Activated T-cell treated with anti-CD3 and anti-CD28 coated beads, Interleukin-2, amount 50 U/mL, for 72 hours (primary cell): ENCODE measurements at regions not wholly inside any gene's neighbourhood (a gene's known extent, or its start where the extent isn't known, plus 50 kb on each side); places are given as distances from the start of the nearest gene placed in this dataset.
"Not testable (repeated sequence)": the region's sequence is repeated elsewhere in the genome, so short reads cannot be mapped to it uniquely, and the experiment has no call there.

Experiments used
- ATAC-seq, 2 donors: fragments of 150-1000 bp; cut with Tn5 transposase; replicated peaks in 1 of 2; 2 replicates each; pipeline ENCODE4 v1.10.0; 2021; ENCODE audit warnings: moderate library complexity in 2 of 2, mild to moderate bottlenecking in 1 of 2
- DNase-seq, 2 donors: peaks; one replicate each; pipeline ENCODE4 v3.0.0; 2021 to 2022; ENCODE audit warnings: mixed read lengths in 1 of 2
- H3K27ac Mint-ChIP-seq: one replicate; pipeline ENCODE4 v1.8.0; 2022; ENCODE audit warnings: mild to moderate bottlenecking, moderate library complexity, mixed read lengths
- H3K27me3 Mint-ChIP-seq: one replicate; pipeline ENCODE4 v1.8.0; 2022; ENCODE audit warnings: low read depth, mixed read lengths
- H3K36me3 Mint-ChIP-seq, 2 donors: one replicate each; pipeline ENCODE4 v1.8.0; 2022; ENCODE audit warnings: mixed read lengths in 2 of 2, mild to moderate bottlenecking in 1 of 2; ENCODE audit not compliant: insufficient read depth in 2 of 2
- H3K4me1 Mint-ChIP-seq: one replicate; pipeline ENCODE4 v1.8.0; 2022; ENCODE audit warnings: low read depth, mixed read lengths
- H3K4me3 Mint-ChIP-seq, 2 donors: one replicate each; pipeline ENCODE4 v1.8.0; 2022; ENCODE audit warnings: mild to moderate bottlenecking in 2 of 2, mixed read lengths in 2 of 2, moderate library complexity in 2 of 2
- H3K9me3 Mint-ChIP-seq, 2 donors: one replicate each; pipeline ENCODE4 v1.8.0; 2022; ENCODE audit warnings: mixed read lengths in 2 of 2

GRCh38 chr6:10141746-10142443 is 273.0 kb downstream of the TFAP2A start:
- ATAC-seq = no peak
- peaks cover 2% of the 10 kb centered on the region for H3K4me1 Mint-ChIP-seq
- H3K9me3 Mint-ChIP-seq = no peaks in the 10 kb centered on the region
- no peak for DNase-seq
- no peak overlapping the region for H3K27ac Mint-ChIP-seq
- H3K4me3 Mint-ChIP-seq = no peak overlapping the region
- peaks cover 16% of the 10 kb centered on the region for H3K27me3 Mint-ChIP-seq
- H3K36me3 Mint-ChIP-seq = no peaks in the 10 kb centered on the region

GRCh38 chr6:10140824-10141223 is 274.1 kb downstream of the TFAP2A start:
- H3K27ac Mint-ChIP-seq = no peak overlapping the region
- no peak overlapping the region for H3K4me3 Mint-ChIP-seq
- no peaks in the 10 kb centered on the region for H3K4me1 Mint-ChIP-seq
- DNase-seq (no peak), ATAC-seq (no peak)
- peaks cover 16% of the 10 kb centered on the region for H3K27me3 Mint-ChIP-seq
- no peaks in the 10 kb centered on the region for H3K9me3 Mint-ChIP-seq
- H3K36me3 Mint-ChIP-seq = no peaks in the 10 kb centered on the region

DNA sequence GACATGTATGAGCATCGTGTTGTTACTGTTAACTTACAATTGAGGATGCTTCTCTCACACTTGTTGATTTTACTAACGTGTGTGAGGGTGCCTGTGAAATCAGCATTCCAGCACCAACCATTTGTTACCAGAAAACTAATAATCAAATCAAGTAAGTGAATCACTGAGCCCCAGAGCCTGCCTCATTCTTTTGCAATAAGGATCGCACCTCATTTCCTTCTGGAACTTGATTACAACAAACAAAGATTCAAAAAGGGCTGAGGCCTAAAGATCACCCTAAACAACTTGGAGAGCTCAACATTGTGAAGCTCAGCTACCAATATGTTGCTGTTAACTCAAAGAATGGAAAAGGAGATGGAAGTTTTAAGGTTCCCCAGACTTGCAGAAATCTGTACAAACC is 274.7 kb downstream of the TFAP2A start:
- ATAC-seq (no peak), DNase-seq (no peak)
- H3K4me1 Mint-ChIP-seq = no peaks in the 10 kb centered on the region
- H3K27me3 Mint-ChIP-seq = peaks cover 16% of the 10 kb centered on the region
- no peaks in the 10 kb centered on the region for H3K9me3 Mint-ChIP-seq
- H3K27ac Mint-ChIP-seq = no peak overlapping the region
- H3K36me3 Mint-ChIP-seq = no peaks in the 10 kb centered on the region
- no peak overlapping the region for H3K4me3 Mint-ChIP-seq

DNA sequence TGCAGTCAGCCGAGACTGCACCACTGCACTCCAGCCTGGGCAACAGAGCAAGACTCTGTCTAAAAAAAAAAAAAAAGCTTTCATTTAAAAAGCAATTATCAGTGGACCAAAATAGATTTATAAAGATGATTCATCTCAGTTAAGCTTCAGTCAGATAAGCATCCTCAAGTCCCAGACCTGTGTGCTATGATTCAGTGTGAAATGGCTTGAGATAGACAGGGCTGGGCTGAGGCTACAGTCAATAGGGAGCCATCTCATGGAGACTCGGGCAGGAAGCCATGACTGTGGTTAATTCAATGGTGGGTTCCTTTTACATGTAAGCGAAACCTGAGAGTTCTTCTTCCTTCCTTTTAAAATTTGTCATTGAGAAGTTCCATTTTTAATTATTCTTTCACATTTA is 276.0 kb downstream of the TFAP2A start:
- no peaks in the 10 kb centered on the region for H3K4me1 Mint-ChIP-seq
- no peaks in the 10 kb centered on the region for H3K9me3 Mint-ChIP-seq
- no peak overlapping the region for H3K27ac Mint-ChIP-seq
- H3K4me3 Mint-ChIP-seq = no peak overlapping the region
- H3K27me3 Mint-ChIP-seq = peaks cover 16% of the 10 kb centered on the region
- no peak for DNase-seq
- no peak for ATAC-seq
- no peaks in the 10 kb centered on the region for H3K36me3 Mint-ChIP-seq

DNA sequence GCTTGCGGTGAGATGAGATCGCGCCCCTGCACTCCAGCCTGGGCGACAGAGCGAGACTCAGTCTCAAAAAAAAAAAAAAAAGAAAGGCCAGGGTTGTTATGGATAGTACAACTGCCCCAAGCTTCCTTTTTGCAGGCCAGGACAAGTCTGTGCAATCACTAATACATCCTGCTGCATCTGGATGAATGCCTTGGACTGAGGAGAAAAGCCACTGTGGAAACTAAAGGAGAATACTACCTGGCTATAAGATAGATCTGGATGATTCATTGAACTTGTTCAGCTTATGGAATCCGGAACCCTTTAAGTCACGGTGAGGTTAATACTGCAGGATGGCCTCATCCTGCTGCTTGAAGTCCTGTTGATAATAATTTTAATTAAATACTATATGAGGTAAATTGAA is 278.2 kb downstream of the TFAP2A start:
- Mint-ChIP-seq H3K4me3 (no peak overlapping the region), H3K27me3 (peaks cover 13% of the 10 kb centered on the region), H3K27ac (no peak overlapping the region), H3K4me1 (no peaks in the 10 kb centered on the region), H3K9me3 (no peaks in the 10 kb centered on the region), H3K36me3 (no peaks in the 10 kb centered on the region)
- no peak for ATAC-seq
- DNase-seq = no peak

DNA sequence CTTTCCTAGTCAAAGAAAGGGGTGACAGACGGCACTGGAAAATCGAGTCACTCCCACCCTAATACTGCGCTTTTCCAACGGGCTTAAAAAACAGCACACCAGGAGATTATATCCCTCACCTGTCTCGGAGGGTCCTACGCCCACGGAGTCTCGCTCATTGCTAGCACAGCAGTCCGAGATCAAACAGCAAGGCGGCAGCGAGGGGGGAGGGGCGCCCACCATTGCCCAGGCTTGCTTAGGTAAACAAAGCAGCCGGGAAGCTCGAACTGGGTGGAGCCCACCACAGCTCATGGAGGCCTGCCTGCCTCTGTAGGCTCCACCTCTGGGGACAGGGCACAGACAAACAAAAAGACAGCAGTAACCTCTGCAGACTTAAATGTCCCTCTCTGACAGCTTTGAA is 280.7 kb downstream of the TFAP2A start:
- not testable (repeated sequence) for ATAC-seq, H3K4me3 Mint-ChIP-seq, H3K9me3 Mint-ChIP-seq, H3K4me1 Mint-ChIP-seq, H3K27me3 Mint-ChIP-seq, H3K36me3 Mint-ChIP-seq, DNase-seq, H3K27ac Mint-ChIP-seq

DNA sequence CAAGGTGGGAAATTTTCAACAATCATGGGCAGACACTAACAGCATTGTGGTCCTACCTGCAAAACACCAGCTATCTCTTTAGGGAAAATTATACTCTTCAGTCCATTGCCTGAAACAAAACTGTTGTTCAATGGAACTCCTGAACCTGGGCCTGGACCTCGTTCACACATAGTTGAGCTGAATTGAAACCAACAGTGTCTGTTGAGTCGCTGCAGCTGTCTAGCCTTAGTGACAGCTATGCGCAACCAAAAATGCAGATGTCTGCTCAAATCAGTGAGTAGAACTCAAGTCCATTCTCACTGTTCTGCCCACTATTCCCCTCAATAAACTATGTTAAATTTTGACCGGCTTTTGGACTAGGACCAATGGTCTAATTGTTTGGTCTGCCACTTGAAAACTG is 286.2 kb downstream of the TFAP2A start:
- Mint-ChIP-seq H3K4me1 (no peaks in the 10 kb centered on the region), H3K36me3 (no peaks in the 10 kb centered on the region), H3K27me3 (no peaks in the 10 kb centered on the region), H3K27ac (no peak overlapping the region), H3K4me3 (no peak overlapping the region), H3K9me3 (peaks cover 2 to 4% of the 10 kb centered on the region in 2 donors)
- no peak for DNase-seq
- no peak for ATAC-seq

- ATAC-seq (no peak), DNase-seq (no peak)
- H3K4me1 Mint-ChIP-seq = no peaks in the 10 kb centered on the region
- peaks cover 2 to 3% of the 10 kb centered on the region in 2 donors for H3K9me3 Mint-ChIP-seq
- no peaks in the 10 kb centered on the region for H3K27me3 Mint-ChIP-seq
- H3K36me3 Mint-ChIP-seq = no peaks in the 10 kb centered on the region
- no peak overlapping the region for H3K27ac Mint-ChIP-seq
- no peak overlapping the region for H3K4me3 Mint-ChIP-seq
Measured at GRCh38 chr6:10122164-10122563, 292.7 kb downstream of the TFAP2A start.

GRCh38 chr6:10112871-10113549 is 301.9 kb downstream of the TFAP2A start:
- ATAC-seq = no peak
- H3K9me3 Mint-ChIP-seq = no peaks in the 10 kb centered on the region
- H3K4me1 Mint-ChIP-seq = no peaks in the 10 kb centered on the region
- DNase-seq = no peak
- H3K27ac Mint-ChIP-seq = no peak overlapping the region
- no peak overlapping the region for H3K4me3 Mint-ChIP-seq
- H3K36me3 Mint-ChIP-seq = no peaks in the 10 kb centered on the region
- peaks cover 25% of the 10 kb centered on the region for H3K27me3 Mint-ChIP-seq

DNA sequence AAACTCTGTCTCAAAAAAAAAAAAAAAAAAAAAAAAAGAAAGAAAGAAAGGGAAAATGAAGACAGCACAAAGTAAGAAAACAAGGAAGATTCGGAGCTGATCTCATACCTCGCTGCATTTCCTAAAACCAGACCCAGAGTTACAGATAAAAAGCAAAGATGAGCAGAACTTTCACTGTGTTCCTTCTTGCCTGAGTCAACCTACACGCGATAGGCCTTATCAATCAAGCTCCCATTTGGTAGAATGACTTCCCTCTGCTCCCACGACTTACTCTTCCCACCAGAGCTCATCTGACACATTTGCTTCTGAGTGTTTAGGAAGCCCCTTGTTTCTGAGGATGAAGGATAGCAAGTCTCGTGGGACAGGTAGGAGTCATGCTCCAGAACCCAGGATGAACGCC is 302.9 kb downstream of the TFAP2A start:
- Mint-ChIP-seq H3K9me3 (no peaks in the 10 kb centered on the region), H3K4me1 (no peaks in the 10 kb centered on the region), H3K36me3 (no peaks in the 10 kb centered on the region), H3K4me3 (no peak overlapping the region), H3K27me3 (peaks cover 25% of the 10 kb centered on the region), H3K27ac (no peak overlapping the region)
- DNase-seq = no peak
- ATAC-seq = no peak

DNA sequence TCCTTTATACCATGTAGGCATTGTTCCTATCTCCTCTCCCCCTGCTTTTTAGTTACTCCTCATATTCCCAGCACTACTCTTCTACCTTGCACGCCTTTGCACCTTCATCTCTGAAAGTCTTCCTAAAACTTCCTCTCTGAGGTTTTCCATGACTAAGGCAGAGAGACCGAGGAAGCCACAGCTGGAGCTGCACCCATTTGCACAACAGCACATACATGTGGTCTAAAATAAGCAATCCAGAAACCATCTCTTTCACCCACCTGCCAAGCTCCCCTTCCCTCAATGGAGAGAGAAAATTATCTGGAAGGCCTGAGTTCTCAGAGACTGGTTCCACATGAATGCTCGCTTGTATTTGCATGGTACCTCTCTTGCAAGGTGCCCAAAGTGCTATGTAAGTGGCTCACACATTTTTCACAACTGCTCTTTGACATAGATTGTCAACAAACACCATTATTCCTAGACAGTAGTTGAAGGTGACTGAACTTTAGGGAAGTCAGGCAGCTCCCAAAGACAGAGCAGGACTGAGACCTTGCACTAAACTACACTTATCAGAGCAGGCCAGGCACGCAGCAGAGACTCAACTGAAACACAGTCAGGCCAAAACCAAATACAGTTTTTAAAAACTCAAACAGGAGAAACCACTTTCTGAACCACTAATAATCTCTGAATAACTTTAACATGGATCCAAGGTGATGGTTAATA is 313.2 kb downstream of the TFAP2A start:
- DNase-seq (no peak), ATAC-seq (no peak)
- no peaks in the 10 kb centered on the region for H3K9me3 Mint-ChIP-seq
- no peaks in the 10 kb centered on the region for H3K4me1 Mint-ChIP-seq
- no peaks in the 10 kb centered on the region for H3K27me3 Mint-ChIP-seq
- no peak overlapping the region for H3K27ac Mint-ChIP-seq
- H3K36me3 Mint-ChIP-seq = no peaks in the 10 kb centered on the region
- no peak overlapping the region for H3K4me3 Mint-ChIP-seq

- no peaks in the 10 kb centered on the region for H3K36me3 Mint-ChIP-seq
- H3K27ac Mint-ChIP-seq = no peak overlapping the region
- peaks cover 1 to 3% of the 10 kb centered on the region in 2 donors for H3K9me3 Mint-ChIP-seq
- DNase-seq = no peak
- no peak for ATAC-seq
- no peak overlapping the region for H3K4me3 Mint-ChIP-seq
- H3K27me3 Mint-ChIP-seq = no peaks in the 10 kb centered on the region
- no peaks in the 10 kb centered on the region for H3K4me1 Mint-ChIP-seq
Measured at GRCh38 chr6:10099529-10100140, 315.2 kb downstream of the TFAP2A start.

- DNase-seq = no peak
- Mint-ChIP-seq H3K9me3 (peaks cover 1 to 7% of the 10 kb centered on the region in 2 donors), H3K27ac (no peak overlapping the region), H3K4me3 (no peak overlapping the region), H3K36me3 (peaks cover 0 to 1% of the 10 kb centered on the region in 2 donors), H3K4me1 (no peaks in the 10 kb centered on the region), H3K27me3 (no peaks in the 10 kb centered on the region)
- ATAC-seq = no peak
Measured at GRCh38 chr6:10098756-10099528, 315.9 kb downstream of the TFAP2A start.
